Neural cell (in vitro differentiated cells): ENCODE measurements at regions not wholly inside any gene's neighbourhood (a gene's known extent, or its start where the extent isn't known, plus 50 kb on each side); places are given as distances from the start of the nearest gene placed in this dataset.

Experiments
- H2AFZ ChIP-seq: fragments of 200-600, 300-800 bp; sonication (generic), shearing (Covaris generic); 2 replicates; pipeline ENCODE4 v1.6.0; 2014; ENCODE audit warnings: low read depth, mild to moderate bottlenecking, antibody characterized with exemption, low read length, moderate library complexity
- H3F3A ChIP-seq: fragments of 200-600 bp; shearing (Covaris generic); 2 replicates; pipeline ENCODE4 v1.6.1; 2016; ENCODE audit warnings: mild to moderate bottlenecking, moderate library complexity, mixed read lengths, antibody characterized with exemption, low read length; ENCODE audit not compliant: insufficient read depth, poor library complexity, severe bottlenecking
- H3K27ac ChIP-seq: fragments of 200-600, 300-800 bp; sonication (generic), shearing (Covaris generic); 2 replicates; pipeline ENCODE4 v1.5.1; 2014; ENCODE audit warnings: mild to moderate bottlenecking, low read length, moderate library complexity
- H3K27me3 ChIP-seq: fragments of 300-800, 200-600 bp; sonication (generic), shearing (Covaris generic); 2 replicates; pipeline ENCODE4 v1.6.0; 2014; ENCODE audit warnings: mild to moderate bottlenecking, low read depth, low read length, moderate library complexity; ENCODE audit not compliant: insufficient read depth
- H3K36me3 ChIP-seq: fragments of 300-800, 200-600 bp; sonication (generic), shearing (Covaris generic); 2 replicates; pipeline ENCODE4 v1.5.1; 2014; ENCODE audit warnings: mild to moderate bottlenecking, antibody characterized with exemption, low read length, moderate library complexity; ENCODE audit not compliant: insufficient read depth
- H3K4me2 ChIP-seq: fragments of 300-800, 200-600 bp; sonication (generic), shearing (Covaris generic); 2 replicates; pipeline ENCODE4 v1.6.0; 2014; ENCODE audit warnings: mild to moderate bottlenecking, low read length
- H3K4me3 ChIP-seq: fragments of 300-800, 200-600 bp; sonication (generic), shearing (Covaris generic); 2 replicates; pipeline ENCODE4 v1.5.1; 2014; ENCODE audit warnings: mild to moderate bottlenecking, low read length, moderate library complexity
- H3K79me2 ChIP-seq: fragments of 200-600 bp; shearing (Covaris generic); replicated peaks from 2 replicates; pipeline ENCODE4 v1.6.0; 2014; ENCODE audit warnings: mild to moderate bottlenecking, low read length, moderate library complexity; ENCODE audit not compliant: insufficient read depth
- H3K9ac ChIP-seq: fragments of 300-800, 200-600 bp; sonication (generic), shearing (Covaris generic); 2 replicates; pipeline ENCODE4 v1.6.1; 2016; ENCODE audit warnings: mild to moderate bottlenecking, low read length, mixed read lengths
- H3K9me2 ChIP-seq: fragments of 200-600 bp; shearing (Covaris generic); 2 replicates; pipeline ENCODE4 v1.6.1; 2016; ENCODE audit warnings: mild to moderate bottlenecking, low read length, mixed read lengths; ENCODE audit not compliant: insufficient read depth
- H3K9me3 ChIP-seq: fragments of 200-600, 300-800 bp; sonication (generic), shearing (Covaris generic); 2 replicates; pipeline ENCODE4 v1.6.1; 2016; ENCODE audit warnings: mild to moderate bottlenecking, mixed run types, low read length, moderate library complexity, mixed read lengths
- H4K20me1 ChIP-seq: fragments of 200-600 bp; shearing (Covaris generic); 2 replicates; pipeline ENCODE4 v1.6.1; 2016; ENCODE audit warnings: mild to moderate bottlenecking, mixed run types; ENCODE audit not compliant: insufficient read depth
- CTCF ChIP-seq: fragments of 450-650 bp; IDR thresholded peaks from 2 replicates; pipeline ENCODE4 v1.5.1; 2014; ENCODE audit warnings: antibody characterized with exemption, mild to moderate bottlenecking, moderate library complexity; ENCODE audit not compliant: poor library complexity, severe bottlenecking
- EP300 ChIP-seq: fragments of 450-650 bp; conservative IDR thresholded peaks from 2 replicates; pipeline ENCODE4 v1.6.1; 2014; ENCODE audit warnings: antibody characterized with exemption, mild to moderate bottlenecking, moderate library complexity; ENCODE audit not compliant: poor library complexity, severe bottlenecking
- EZH2 ChIP-seq: fragments of 200-600, 300-800 bp; shearing (Covaris generic), sonication (generic); IDR thresholded peaks from 2 replicates; pipeline ENCODE4 v1.6.1; 2014; ENCODE audit warnings: antibody characterized with exemption, low read length, borderline replicate concordance, mild to moderate bottlenecking; ENCODE audit not compliant: insufficient read depth, poor library complexity, severe bottlenecking
- MXI1 ChIP-seq: fragments of 450-650 bp; conservative IDR thresholded peaks from 2 replicates; pipeline ENCODE4 v1.6.1; 2014; ENCODE audit warnings: antibody characterized with exemption, mild to moderate bottlenecking; ENCODE audit not compliant: poor library complexity, severe bottlenecking
- POLR2AphosphoS5 ChIP-seq: IDR thresholded peaks from 2 replicates; pipeline ENCODE4 v1.6.1; 2012
- RAD21 ChIP-seq: fragments of 450-650 bp; conservative IDR thresholded peaks from 2 replicates; pipeline ENCODE4 v1.6.1; 2014; ENCODE audit warnings: antibody characterized with exemption, mild to moderate bottlenecking, moderate library complexity
- REST ChIP-seq: IDR thresholded peaks from 2 replicates; pipeline ENCODE4 v1.6.1; 2012; ENCODE audit warnings: borderline replicate concordance
- SMC3 ChIP-seq: fragments of 450-650 bp; conservative IDR thresholded peaks from 2 replicates; pipeline ENCODE4 v1.6.1; 2014; ENCODE audit warnings: antibody characterized with exemption, mild to moderate bottlenecking, moderate library complexity; ENCODE audit not compliant: poor library complexity
- TAF1 ChIP-seq: IDR thresholded peaks from 2 replicates; pipeline ENCODE4 v1.6.1; 2012; ENCODE audit warnings: low read depth

- Histone ChIP-seq H3F3A (no peaks in the 10 kb centered on the region), H3K36me3 (no peaks in the 10 kb centered on the region), H3K4me2 (no peak overlapping the region), H3K4me3 (no peak overlapping the region), H3K9ac (no peak overlapping the region), H3K9me3 (no peaks in the 10 kb centered on the region), H3K27me3 (no peaks in the 10 kb centered on the region), H2AFZ (no peak overlapping the region), H3K27ac (no peak overlapping the region), H4K20me1 (no peaks in the 10 kb centered on the region), H3K9me2 (no peaks in the 10 kb centered on the region), H3K79me2 (no peaks in the 10 kb centered on the region)
- TF ChIP-seq POLR2AphosphoS5 (no peak), EP300 (no peak), RAD21 (no peak), TAF1 (no peak)
Measured at GRCh38 chr2:223396993-223397392, 205.2 kb downstream of the SCG2 start.

- H3F3A ChIP-seq: no peaks in the 10 kb centered on the region
- H3K79me2 ChIP-seq: no peaks in the 10 kb centered on the region
- H3K4me2 ChIP-seq: no peak overlapping the region
- no peak overlapping the region for H3K4me3 ChIP-seq
- no peaks in the 10 kb centered on the region for H3K9me3 ChIP-seq
- no peak for TF ChIP-seq TAF1
- no peak for TF ChIP-seq EP300
- no peak for TF ChIP-seq REST
- no peak for TF ChIP-seq CTCF
- TF ChIP-seq RAD21: no peak
- TF ChIP-seq MXI1: no peak
- no peaks in the 10 kb centered on the region for H3K27me3 ChIP-seq
- H3K36me3 ChIP-seq: no peaks in the 10 kb centered on the region
- H3K27ac ChIP-seq: no peak overlapping the region
- H4K20me1 ChIP-seq: no peaks in the 10 kb centered on the region
- no peaks in the 10 kb centered on the region for H3K9me2 ChIP-seq
- H3K9ac ChIP-seq: no peak overlapping the region
- H2AFZ ChIP-seq: no peak overlapping the region
Measured at GRCh38 chr2:223399357-223399957, 202.7 kb downstream of the SCG2 start.

- Histone ChIP-seq H3K9me2 (no peaks in the 10 kb centered on the region), H3K4me3 (no peak overlapping the region), H3K27ac (no peak overlapping the region), H3F3A (no peaks in the 10 kb centered on the region), H3K79me2 (no peaks in the 10 kb centered on the region), H3K36me3 (no peaks in the 10 kb centered on the region), H2AFZ (no peak overlapping the region), H3K9ac (no peak overlapping the region), H3K27me3 (no peaks in the 10 kb centered on the region), H4K20me1 (no peaks in the 10 kb centered on the region), H3K9me3 (no peaks in the 10 kb centered on the region), H3K4me2 (no peak overlapping the region)
- TF ChIP-seq REST: no peak
- no peak for TF ChIP-seq RAD21
- no peak for TF ChIP-seq CTCF
- TF ChIP-seq SMC3: no peak
- no peak for TF ChIP-seq EZH2
- no peak for TF ChIP-seq POLR2AphosphoS5
- TF ChIP-seq EP300: no peak
- TF ChIP-seq MXI1: no peak
- no peak for TF ChIP-seq TAF1
Measured at GRCh38 chr2:223404616-223405015, 197.5 kb downstream of the SCG2 start.
